NT2/D1 (cell line): ENCODE measurements at regions not wholly inside any gene's neighbourhood (a gene's known extent, or its start where the extent isn't known, plus 50 kb on each side); places are given as distances from the start of the nearest gene placed in this dataset.

ENCODE experiments used
- SUZ12 ChIP-seq: IDR thresholded peaks from 2 replicates; pipeline ENCODE4 v1.6.1; 2011; ENCODE audit not compliant: insufficient read length, insufficient read depth; ENCODE audit errors: extremely low read depth
- YY1 ChIP-seq: IDR thresholded peaks from 2 replicates; pipeline ENCODE4 v1.6.1; 2011; ENCODE audit not compliant: insufficient read length, insufficient read depth
- ZNF274 ChIP-seq: IDR thresholded peaks from 2 replicates; pipeline ENCODE4 v1.6.1; 2011; ENCODE audit warnings: mild to moderate bottlenecking, low read depth, low read length

DNA sequence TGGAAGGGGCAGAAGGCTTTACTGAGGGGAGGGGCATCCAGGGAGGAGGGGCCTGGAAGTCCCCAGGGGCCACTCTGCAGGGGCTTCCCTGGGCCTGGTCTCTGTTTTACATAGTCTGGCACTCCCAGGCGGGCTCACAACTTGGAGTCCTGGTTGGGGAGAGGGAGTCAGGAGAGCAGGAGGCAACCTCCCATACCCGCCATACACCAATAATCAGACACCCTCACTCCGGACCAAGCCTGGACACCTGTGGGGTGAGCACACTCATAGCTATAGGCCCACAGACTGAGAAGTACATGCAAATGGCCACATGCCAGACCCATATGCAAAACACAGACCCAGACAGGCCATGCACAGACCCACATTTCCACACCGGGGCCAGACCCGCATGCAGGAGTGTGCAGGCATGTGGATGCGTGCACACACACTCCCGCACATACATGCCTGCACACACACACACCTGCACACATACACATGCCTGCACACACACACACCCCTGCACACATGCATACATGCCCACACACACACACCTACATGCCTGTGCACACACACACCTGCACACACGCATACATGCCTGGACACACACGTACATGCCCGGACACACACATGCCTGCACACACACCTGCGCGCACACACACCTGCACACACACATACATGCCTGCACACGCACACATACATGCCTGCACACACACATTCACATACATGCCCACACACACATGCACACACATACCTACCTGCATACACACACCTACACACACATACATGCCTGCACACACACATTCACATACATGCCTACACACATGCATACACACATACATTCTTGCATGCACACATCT, 89.5 kb upstream of the RUNX3 start:
- TF ChIP-seq SUZ12 (no peak), ZNF274 (no peak), YY1 (no peak)
